SK-N-SH treated with all-trans-retinoic acid at 6 μM for 48 hours (cell line): ENCODE measurements at regions not wholly inside any gene's neighbourhood (a gene's known extent, or its start where the extent isn't known, plus 50 kb on each side); places are given as distances from the start of the nearest gene placed in this dataset.

Experiments used
- PATZ1 ChIP-seq: fragments of 250-450 bp; sonication (Bioruptor Pico); IDR thresholded peaks from 2 replicates; pipeline ENCODE4 v1.8.0; 2020; ENCODE audit warnings: mild to moderate bottlenecking, moderate library complexity, borderline replicate concordance
- POU6F1 ChIP-seq: fragments of 250-450 bp; sonication (Bioruptor Pico); IDR thresholded peaks from 2 replicates; pipeline ENCODE4 v1.8.0; 2021; ENCODE audit warnings: low read depth, mild to moderate bottlenecking, moderate library complexity, borderline replicate concordance
- ZFP3 ChIP-seq: fragments of 250-450 bp; sonication (Bioruptor Pico); IDR thresholded peaks from 2 replicates; pipeline ENCODE4 v1.5.0; 2020; ENCODE audit warnings: mild to moderate bottlenecking, moderate library complexity
- ZNF8 ChIP-seq: fragments of 450-650 bp; formaldehyde crosslinking; IDR thresholded peaks from 2 replicates; pipeline ENCODE4 v1.5.0; 2020; ENCODE audit warnings: mild to moderate bottlenecking, moderate library complexity

- TF ChIP-seq PATZ1 (CRISPR knock-in tag) (no peak), ZNF8 (no peak), POU6F1 (CRISPR knock-in tag) (no peak), ZFP3 (no peak)
Measured at GRCh38 chr4:56757821-56758411, 63.6 kb downstream of the SPINK2 start.
